Type B pancreatic cell (in vitro differentiated cells): ENCODE measurements at regions not wholly inside any gene's neighbourhood (a gene's known extent, or its start where the extent isn't known, plus 50 kb on each side); places are given as distances from the start of the nearest gene placed in this dataset.
"Not testable (repeated sequence)": the region's sequence is repeated elsewhere in the genome, so short reads cannot be mapped to it uniquely, and the experiment has no call there.

Experiments
- DNase-seq: peaks from one replicate; pipeline ENCODE4 v3.0.0; 2021; ENCODE audit warnings: mixed read lengths; ENCODE audit not compliant: unreplicated experiment; ENCODE audit errors: extremely low spot score
- H3K27ac Mint-ChIP-seq: 2 replicates; pipeline ENCODE4 v1.8.0; 2021; ENCODE audit warnings: mild to moderate bottlenecking, mixed read lengths
- H3K27me3 Mint-ChIP-seq: 2 replicates; pipeline ENCODE4 v1.8.0; 2021; ENCODE audit warnings: mixed read lengths
- H3K36me3 Mint-ChIP-seq: 2 replicates; pipeline ENCODE4 v1.8.0; 2021; ENCODE audit warnings: mixed read lengths
- H3K4me1 Mint-ChIP-seq: one replicate; pipeline ENCODE4 v1.8.0; 2021; ENCODE audit warnings: mixed read lengths; ENCODE audit not compliant: unreplicated experiment
- H3K4me3 Mint-ChIP-seq: 2 replicates; pipeline ENCODE4 v1.8.0; 2021; ENCODE audit warnings: mild to moderate bottlenecking, mixed read lengths
- H3K9me3 Mint-ChIP-seq: 2 replicates; pipeline ENCODE4 v1.8.0; 2021; ENCODE audit warnings: mixed read lengths
- TF ChIP-seq, protein P1 (sequence below): fragments of 200-600 bp; sonication (generic); conservative IDR thresholded peaks from 2 replicates; pipeline ENCODE4 v1.5.0; 2021; ENCODE audit warnings: antibody characterized with exemption, mild to moderate bottlenecking

DNA sequence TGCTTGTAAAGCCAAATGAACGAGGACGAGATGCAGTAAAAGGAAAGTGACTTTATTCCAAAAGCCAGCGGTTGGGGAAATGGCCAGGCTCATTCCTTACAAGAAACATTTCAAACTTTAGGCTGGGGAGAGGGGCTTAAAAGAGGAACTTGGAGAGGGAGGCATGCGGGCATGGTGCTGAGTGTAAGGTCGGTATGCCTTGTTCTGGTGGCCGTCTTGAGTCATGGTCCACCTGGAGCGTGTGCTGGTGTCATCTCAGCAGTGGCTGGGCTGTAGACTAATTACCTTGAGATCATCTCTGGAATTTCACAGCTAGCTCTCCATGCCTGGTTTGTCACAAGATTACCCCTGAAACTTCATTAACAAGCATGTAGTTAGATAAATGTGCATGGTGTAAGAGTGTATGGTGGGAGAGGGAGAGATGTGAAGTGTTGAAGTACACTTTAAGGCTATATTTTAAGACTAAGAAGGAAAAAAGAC, 156.4 kb upstream of the PFN2 start:
- TF ChIP-seq, protein P1, sequence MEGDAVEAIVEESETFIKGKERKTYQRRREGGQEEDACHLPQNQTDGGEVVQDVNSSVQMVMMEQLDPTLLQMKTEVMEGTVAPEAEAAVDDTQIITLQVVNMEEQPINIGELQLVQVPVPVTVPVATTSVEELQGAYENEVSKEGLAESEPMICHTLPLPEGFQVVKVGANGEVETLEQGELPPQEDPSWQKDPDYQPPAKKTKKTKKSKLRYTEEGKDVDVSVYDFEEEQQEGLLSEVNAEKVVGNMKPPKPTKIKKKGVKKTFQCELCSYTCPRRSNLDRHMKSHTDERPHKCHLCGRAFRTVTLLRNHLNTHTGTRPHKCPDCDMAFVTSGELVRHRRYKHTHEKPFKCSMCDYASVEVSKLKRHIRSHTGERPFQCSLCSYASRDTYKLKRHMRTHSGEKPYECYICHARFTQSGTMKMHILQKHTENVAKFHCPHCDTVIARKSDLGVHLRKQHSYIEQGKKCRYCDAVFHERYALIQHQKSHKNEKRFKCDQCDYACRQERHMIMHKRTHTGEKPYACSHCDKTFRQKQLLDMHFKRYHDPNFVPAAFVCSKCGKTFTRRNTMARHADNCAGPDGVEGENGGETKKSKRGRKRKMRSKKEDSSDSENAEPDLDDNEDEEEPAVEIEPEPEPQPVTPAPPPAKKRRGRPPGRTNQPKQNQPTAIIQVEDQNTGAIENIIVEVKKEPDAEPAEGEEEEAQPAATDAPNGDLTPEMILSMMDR: no peak
- no peaks in the 10 kb centered on the region for H3K9me3 Mint-ChIP-seq
- H3K27ac Mint-ChIP-seq: no peak overlapping the region
- no peaks in the 10 kb centered on the region for H3K36me3 Mint-ChIP-seq
- H3K4me3 Mint-ChIP-seq: no peak overlapping the region
- peaks cover 16% of the 10 kb centered on the region for H3K27me3 Mint-ChIP-seq
- DNase-seq: no peak
- H3K4me1 Mint-ChIP-seq: peaks cover 13% of the 10 kb centered on the region

DNA sequence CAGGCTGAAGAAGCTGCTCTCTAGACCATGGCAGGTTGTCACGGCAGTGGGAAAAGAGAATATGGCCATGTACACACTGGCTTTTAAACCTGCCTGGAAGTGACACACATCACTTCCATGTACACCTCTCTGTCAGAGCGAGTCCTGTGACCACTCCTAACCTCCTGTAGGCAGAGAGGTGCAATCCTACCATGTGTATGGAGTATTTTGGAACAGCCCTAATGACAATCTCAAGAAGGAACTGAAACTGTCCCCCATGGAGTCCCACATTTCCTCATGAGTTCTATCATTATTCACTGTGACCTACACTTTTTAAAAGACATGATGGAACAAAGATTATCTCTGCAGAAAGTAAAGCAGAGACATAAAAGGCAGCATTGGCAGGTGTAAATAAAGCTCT, 153.4 kb upstream of the PFN2 start:
- TF ChIP-seq, protein P1: no peak
- H3K27me3 Mint-ChIP-seq: peaks cover 11% of the 10 kb centered on the region
- DNase-seq: no peak
- no peaks in the 10 kb centered on the region for H3K36me3 Mint-ChIP-seq
- no peaks in the 10 kb centered on the region for H3K9me3 Mint-ChIP-seq
- H3K27ac Mint-ChIP-seq: no peak overlapping the region
- H3K4me3 Mint-ChIP-seq: no peak overlapping the region
- no peaks in the 10 kb centered on the region for H3K4me1 Mint-ChIP-seq

DNA sequence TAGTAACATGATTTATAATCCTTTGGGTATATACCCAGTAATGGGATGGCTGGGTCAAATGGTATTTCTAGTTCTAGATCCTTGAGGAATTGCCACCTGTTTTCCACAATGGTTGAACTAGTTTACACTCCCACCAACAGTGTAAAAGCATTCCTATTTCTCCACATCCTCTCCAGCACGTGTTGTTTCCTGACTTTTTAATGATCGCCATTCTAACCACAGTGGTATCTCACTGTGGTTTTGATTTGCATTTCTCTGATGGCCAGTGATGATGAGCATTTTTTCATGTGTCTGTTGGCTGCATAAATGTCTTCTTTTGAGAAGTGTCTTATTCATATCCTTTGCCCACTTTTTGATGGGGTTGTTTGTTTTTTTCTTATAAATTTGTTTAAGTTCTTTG, 152.6 kb upstream of the PFN2 start:
- not testable (repeated sequence) for H3K4me3 Mint-ChIP-seq, H3K4me1 Mint-ChIP-seq, DNase-seq, H3K9me3 Mint-ChIP-seq, H3K36me3 Mint-ChIP-seq, H3K27ac Mint-ChIP-seq
- H3K27me3 Mint-ChIP-seq: peaks cover 11% of the 10 kb centered on the region

DNA sequence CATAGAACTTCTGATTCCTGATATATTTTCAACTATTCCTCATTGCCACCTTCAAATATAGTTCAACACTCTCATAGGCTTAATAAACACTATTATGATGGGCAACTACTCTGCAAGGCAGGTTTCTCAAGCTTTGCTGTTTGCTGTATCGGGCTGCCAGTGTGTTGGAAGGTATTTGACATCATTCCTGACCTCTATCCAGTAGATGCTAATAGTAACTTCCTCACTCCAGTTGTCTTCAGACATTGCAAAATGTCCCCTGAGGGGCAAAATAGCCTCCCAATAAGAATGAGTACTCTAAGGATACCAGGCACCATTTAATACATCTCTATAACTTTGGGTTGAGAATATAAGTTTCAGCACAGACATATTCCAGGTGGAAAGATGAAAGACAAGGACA, 147.5 kb upstream of the PFN2 start:
- TF ChIP-seq, protein P1: no peak
- no peaks in the 10 kb centered on the region for H3K27me3 Mint-ChIP-seq
- no peak for DNase-seq
- peaks cover 17% of the 10 kb centered on the region for H3K4me1 Mint-ChIP-seq
- H3K36me3 Mint-ChIP-seq: no peaks in the 10 kb centered on the region
- no peak overlapping the region for H3K4me3 Mint-ChIP-seq
- peaks cover 4% of the 10 kb centered on the region for H3K9me3 Mint-ChIP-seq
- no peak overlapping the region for H3K27ac Mint-ChIP-seq

DNA sequence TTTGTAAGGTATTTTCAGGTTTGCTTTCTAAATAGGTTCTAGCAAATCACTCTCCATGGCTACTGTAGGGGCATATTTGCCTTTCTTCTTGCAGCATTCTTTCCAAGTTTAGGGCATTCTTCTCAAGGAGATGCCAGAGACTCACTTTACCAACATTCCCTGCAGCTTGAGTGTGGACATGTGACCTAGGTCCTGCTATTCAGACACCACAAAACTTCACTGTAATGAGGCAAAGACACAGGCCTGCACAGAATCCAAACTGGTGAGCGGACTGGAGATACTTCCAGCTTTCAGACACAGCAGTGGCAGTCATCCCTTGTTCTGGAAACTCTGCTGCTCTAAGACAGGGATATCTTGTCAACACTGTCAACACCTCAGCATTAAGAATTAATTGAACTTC, 146.4 kb upstream of the PFN2 start:
- Mint-ChIP-seq H3K4me3 (no peak overlapping the region), H3K36me3 (no peaks in the 10 kb centered on the region), H3K9me3 (peaks cover 4% of the 10 kb centered on the region), H3K4me1 (peaks cover 17% of the 10 kb centered on the region), H3K27ac (no peak overlapping the region), H3K27me3 (no peaks in the 10 kb centered on the region)
- DNase-seq: no peak
- TF ChIP-seq, protein P1: no peak

DNA sequence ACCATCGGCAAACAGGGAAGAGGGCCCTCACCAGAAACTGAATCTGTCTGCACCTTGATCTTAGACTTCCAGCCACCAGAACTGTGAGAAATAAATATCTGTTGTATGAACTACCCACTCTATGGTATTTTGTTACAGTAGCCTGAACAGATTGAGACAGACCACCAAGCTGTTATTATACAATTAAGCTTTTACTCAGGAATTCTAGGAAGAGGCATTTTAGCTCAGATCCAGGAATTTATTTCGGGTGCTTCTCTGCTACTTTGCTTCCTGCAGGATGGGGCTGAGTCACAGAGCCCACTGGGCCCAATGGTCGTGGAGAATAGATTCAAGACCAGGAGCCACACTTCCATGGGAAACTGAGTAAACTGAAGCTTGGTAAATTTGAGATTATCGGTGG, 145.5 kb upstream of the PFN2 start:
- H3K27ac Mint-ChIP-seq: no peak overlapping the region
- H3K9me3 Mint-ChIP-seq: peaks cover 4% of the 10 kb centered on the region
- no peaks in the 10 kb centered on the region for H3K36me3 Mint-ChIP-seq
- peaks cover 17% of the 10 kb centered on the region for H3K4me1 Mint-ChIP-seq
- H3K27me3 Mint-ChIP-seq: no peaks in the 10 kb centered on the region
- no peak for DNase-seq
- H3K4me3 Mint-ChIP-seq: no peak overlapping the region
- TF ChIP-seq, protein P1: no peak
